Mammary epithelial cell (primary cell): ENCODE measurements at regions not wholly inside any gene's neighbourhood (a gene's known extent, or its start where the extent isn't known, plus 50 kb on each side); places are given as distances from the start of the nearest gene placed in this dataset.

Experiments used
- CTCF ChIP-seq, 2 donors: IDR thresholded peaks in 1 of 2; conservative IDR thresholded peaks in 1 of 2; 2 replicates each; pipeline ENCODE4 v1.5.1; 2011 to 2012; ENCODE audit warnings: inconsistent platforms in 2 of 2, low read length in 2 of 2, mild to moderate bottlenecking in 2 of 2, control low read depth in 1 of 2, low read depth in 1 of 2; ENCODE audit not compliant: insufficient read depth in 1 of 2; ENCODE audit errors: extremely low read depth in 1 of 2
- EZH2 ChIP-seq: IDR thresholded peaks from 2 replicates; pipeline ENCODE4 v1.6.1; 2012; ENCODE audit warnings: low read length, inconsistent platforms, borderline replicate concordance

DNA sequence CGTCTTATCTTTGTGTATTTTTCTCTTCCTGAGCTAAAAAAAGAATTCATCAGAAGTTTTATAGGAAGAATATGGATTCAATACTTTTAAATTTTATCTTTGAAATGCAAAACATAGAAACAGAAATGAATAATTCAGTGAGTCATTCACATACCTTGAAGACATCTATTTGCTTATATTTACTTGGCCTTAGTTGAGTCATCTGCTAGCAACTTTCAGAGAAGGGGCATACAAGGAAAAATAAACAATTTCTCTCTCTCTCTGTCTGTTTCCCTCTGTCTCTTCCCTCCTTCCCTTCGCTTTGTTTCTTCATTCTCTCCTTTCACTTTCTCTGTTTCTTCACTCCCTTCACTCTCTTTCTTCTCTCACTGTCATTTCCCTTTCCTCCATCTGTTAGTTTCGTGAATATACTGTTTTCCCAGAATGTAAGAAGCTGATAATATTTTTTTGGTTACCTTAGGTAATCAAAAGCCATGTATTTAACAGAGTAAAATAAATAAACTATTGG is 477.2 kb downstream of the BRINP3 start:
- TF ChIP-seq CTCF (conservative IDR thresholded peaks at IDR 0.05 in 1 of 2, IDR thresholded peaks at IDR 0.05 in 1 of 2; ENCODE audit: extremely low read depth in 1 of 2, insufficient read depth in 1 of 2, low read depth in 1 of 2, low read length in 2 of 2), result no peak
- no peak for TF ChIP-seq EZH2
